ENCODE measurements at regions not wholly inside any gene's neighbourhood (a gene's known extent, or its start where the extent isn't known, plus 50 kb on each side); places are given as distances from the start of the nearest gene placed in this dataset.

DNA sequence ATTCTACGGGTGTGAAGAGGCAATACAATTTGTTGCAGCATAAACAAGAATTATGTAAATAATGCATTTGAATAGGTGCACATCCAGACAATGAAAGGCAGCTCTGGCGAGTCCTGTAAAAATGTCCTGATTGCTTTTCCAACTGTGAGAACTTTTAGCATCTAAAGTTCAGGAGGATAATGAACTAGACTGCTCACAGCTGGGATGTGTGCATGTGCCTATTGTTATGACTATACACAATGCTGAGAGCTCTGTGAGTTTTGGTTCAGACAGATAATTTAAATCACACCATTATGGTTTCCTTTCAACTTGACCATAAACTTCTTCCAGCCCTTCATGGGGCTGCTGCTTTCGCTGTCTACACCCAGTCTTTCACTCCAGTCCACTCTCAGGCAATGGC is 99.9 kb downstream of the PLK2 start:
- H3K4me3 ChIP-seq (replicated peaks; ENCODE audit: low read depth, low read length), result no peak overlapping the region
- no peak for DNase-seq (ENCODE audit: low read depth)
- TF ChIP-seq CTCF (IDR thresholded peaks at IDR 0.05; ENCODE audit: low read length, missing control alignments), result no peak

DNA sequence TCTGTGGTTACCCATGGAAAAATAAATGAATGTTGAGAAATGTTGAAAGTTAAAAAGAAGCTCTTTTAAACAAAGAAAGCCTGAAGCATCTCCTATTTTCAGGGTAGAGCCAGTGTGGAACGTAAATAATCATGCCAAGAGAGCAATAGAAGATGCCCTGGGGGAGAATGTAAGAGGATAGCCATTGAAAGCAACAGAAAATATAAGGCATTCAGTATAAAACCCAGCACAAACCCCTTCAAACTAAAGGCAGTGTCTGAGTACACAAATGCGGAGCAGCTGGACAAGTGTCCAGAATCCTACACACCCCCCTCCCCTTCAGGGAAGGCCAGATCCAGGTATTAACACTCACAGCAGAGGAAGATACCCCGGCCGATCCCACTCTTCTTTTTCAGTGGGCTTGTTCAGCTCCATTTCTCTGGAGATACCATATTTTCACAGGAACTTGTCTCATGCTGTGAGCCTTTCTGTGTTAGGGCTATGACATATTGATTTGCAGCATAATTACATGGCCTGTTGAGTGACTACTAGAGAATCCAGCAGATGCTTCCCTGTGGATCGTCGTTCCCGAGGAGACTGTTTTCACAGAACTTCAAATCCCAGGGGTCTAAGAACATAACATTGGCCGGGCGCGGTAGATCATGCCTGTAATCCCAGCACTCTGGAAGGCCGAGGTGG is 101.2 kb downstream of the PLK2 start:
- H3K4me3 ChIP-seq (replicated peaks; ENCODE audit: low read depth, low read length), result no peak overlapping the region
- DNase-seq (ENCODE audit: low read depth), result no peak
- TF ChIP-seq CTCF (IDR thresholded peaks at IDR 0.05; ENCODE audit: low read length, missing control alignments), result no peak

GRCh38 chr5:58357799-58358500 is 101.9 kb downstream of the PLK2 start:
- H3K4me3 ChIP-seq (replicated peaks; ENCODE audit: low read depth, low read length), result no peak overlapping the region
- TF ChIP-seq CTCF (IDR thresholded peaks at IDR 0.05; ENCODE audit: low read length, missing control alignments), result no peak
- DNase-seq (ENCODE audit: low read depth), result no peak

- no peak for TF ChIP-seq CTCF (IDR thresholded peaks at IDR 0.05; ENCODE audit: low read length, missing control alignments)
- no peak overlapping the region for H3K4me3 ChIP-seq (replicated peaks; ENCODE audit: low read depth, low read length)
- no peak for DNase-seq (ENCODE audit: low read depth)
Measured at GRCh38 chr5:58357121-58357520, 102.8 kb downstream of the PLK2 start.

DNA sequence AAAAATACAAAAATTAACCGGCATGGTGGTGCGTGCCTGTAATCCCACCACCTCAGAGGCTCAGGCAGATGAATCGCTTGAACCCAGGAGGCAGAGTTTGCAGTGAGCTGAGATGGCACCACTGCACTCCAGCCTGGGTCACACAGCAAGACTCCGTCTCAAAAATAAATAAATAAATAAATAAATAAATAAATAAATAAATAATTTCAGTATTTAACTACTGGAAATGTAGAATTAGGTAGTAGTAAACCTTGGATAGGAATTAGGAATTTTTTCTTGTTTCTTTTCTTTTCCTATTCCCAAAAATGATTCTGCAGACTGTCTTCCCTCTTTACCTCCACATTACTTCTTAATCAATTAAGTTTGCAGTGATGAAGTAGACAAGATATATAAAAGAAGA is 103.2 kb downstream of the PLK2 start:
- no peak for DNase-seq (ENCODE audit: low read depth)
- no peak overlapping the region for H3K4me3 ChIP-seq (replicated peaks; ENCODE audit: low read depth, low read length)
- TF ChIP-seq CTCF (IDR thresholded peaks at IDR 0.05; ENCODE audit: low read length, missing control alignments), result no peak

GRCh38 chr5:58354827-58355226 is 105.1 kb downstream of the PLK2 start:
- TF ChIP-seq CTCF (IDR thresholded peaks at IDR 0.05; ENCODE audit: low read length, missing control alignments), result no peak
- DNase-seq (ENCODE audit: low read depth), result no peak
- no peak overlapping the region for H3K4me3 ChIP-seq (replicated peaks; ENCODE audit: low read depth, low read length)

DNA sequence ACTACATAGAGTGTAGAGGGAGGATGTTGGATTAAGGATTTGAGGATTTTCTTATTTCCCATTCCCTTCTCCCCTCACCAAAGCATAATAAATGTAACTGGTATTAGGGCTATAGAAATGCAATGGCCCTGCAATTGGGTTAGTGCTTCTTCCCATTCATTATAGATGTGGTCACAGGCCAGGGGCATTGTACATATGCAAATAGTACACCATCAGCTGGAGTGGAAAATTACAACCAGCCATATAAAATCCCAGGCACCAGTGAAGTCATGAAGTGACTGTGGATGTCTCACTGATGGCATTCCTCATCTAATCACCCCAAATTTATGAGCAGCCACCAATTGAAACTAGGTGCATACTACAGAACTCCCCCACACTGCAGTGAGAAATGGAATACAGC is 105.9 kb downstream of the PLK2 start:
- no peak for TF ChIP-seq CTCF (IDR thresholded peaks at IDR 0.05; ENCODE audit: low read length, missing control alignments)
- no peak for DNase-seq (ENCODE audit: low read depth)
- no peak overlapping the region for H3K4me3 ChIP-seq (replicated peaks; ENCODE audit: low read depth, low read length)
